ENCODE measurements at regions not wholly inside any gene's neighbourhood (a gene's known extent, or its start where the extent isn't known, plus 50 kb on each side); places are given as distances from the start of the nearest gene placed in this dataset.
"Not testable (repeated sequence)": the region's sequence is repeated elsewhere in the genome, so short reads cannot be mapped to it uniquely, and the experiment has no call there.

DNA sequence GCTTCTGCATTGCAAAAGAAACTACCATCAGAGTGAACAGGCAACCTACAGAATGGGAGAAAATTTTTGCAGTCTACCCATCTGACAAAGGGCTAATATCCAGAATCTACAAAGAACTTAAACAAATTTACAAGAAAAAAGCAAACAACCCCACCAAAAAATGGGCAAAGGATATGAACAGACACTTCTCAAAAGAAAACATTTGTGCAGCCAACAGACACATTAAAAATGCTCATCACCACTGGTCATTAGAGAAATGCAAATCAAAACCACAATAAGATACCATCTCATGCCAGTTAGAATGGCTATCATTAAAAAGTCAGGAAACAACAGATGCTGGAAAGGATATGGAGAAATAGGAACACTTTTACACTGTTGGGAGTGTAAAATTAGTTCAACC is 157.3 kb downstream of the ARL4A start:
- TF ChIP-seq, protein P1, sequence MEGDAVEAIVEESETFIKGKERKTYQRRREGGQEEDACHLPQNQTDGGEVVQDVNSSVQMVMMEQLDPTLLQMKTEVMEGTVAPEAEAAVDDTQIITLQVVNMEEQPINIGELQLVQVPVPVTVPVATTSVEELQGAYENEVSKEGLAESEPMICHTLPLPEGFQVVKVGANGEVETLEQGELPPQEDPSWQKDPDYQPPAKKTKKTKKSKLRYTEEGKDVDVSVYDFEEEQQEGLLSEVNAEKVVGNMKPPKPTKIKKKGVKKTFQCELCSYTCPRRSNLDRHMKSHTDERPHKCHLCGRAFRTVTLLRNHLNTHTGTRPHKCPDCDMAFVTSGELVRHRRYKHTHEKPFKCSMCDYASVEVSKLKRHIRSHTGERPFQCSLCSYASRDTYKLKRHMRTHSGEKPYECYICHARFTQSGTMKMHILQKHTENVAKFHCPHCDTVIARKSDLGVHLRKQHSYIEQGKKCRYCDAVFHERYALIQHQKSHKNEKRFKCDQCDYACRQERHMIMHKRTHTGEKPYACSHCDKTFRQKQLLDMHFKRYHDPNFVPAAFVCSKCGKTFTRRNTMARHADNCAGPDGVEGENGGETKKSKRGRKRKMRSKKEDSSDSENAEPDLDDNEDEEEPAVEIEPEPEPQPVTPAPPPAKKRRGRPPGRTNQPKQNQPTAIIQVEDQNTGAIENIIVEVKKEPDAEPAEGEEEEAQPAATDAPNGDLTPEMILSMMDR (IDR thresholded peaks at IDR 0.05), result not testable (repeated sequence)
- TF ChIP-seq POLR2A (IDR thresholded peaks at IDR 0.05), result not testable (repeated sequence)
